Smooth muscle cell (in vitro differentiated cells): ENCODE measurements at regions not wholly inside any gene's neighbourhood (a gene's known extent, or its start where the extent isn't known, plus 50 kb on each side); places are given as distances from the start of the nearest gene placed in this dataset.

Experiments
- DNase-seq: peaks from one replicate; lab custom pipeline; 2025; ENCODE audit not compliant: unreplicated experiment; lab: John Stamatoyannopoulos, UW
- H2AFZ ChIP-seq: fragments of 200-600 bp; sonication (generic); 2 replicates; pipeline ENCODE4 v1.6.0; 2016; ENCODE audit warnings: antibody characterized with exemption, low read depth, mild to moderate bottlenecking
- H3F3A ChIP-seq: fragments of 200-600 bp; sonication (generic); 2 replicates; pipeline ENCODE4 v1.6.0; 2017; ENCODE audit warnings: antibody characterized with exemption, low read depth
- H3K27ac ChIP-seq: fragments of 200-600 bp; sonication (generic); 2 replicates; pipeline ENCODE4 v1.5.1; 2016; ENCODE audit warnings: low read depth, mild to moderate bottlenecking
- H3K27me3 ChIP-seq: fragments of 200-600 bp; sonication (generic); 2 replicates; pipeline ENCODE4 v1.6.1; 2016; ENCODE audit warnings: low read depth, mild to moderate bottlenecking
- H3K36me3 ChIP-seq: fragments of 200-600 bp; sonication (generic); 2 replicates; pipeline ENCODE4 v1.5.1; 2016; ENCODE audit warnings: low read depth
- H3K4me1 ChIP-seq: fragments of 200-600 bp; sonication (generic); 2 replicates; pipeline ENCODE4 v1.5.1; 2016; ENCODE audit warnings: low read depth
- H3K4me2 ChIP-seq: fragments of 200-600 bp; sonication (generic); 2 replicates; pipeline ENCODE4 v1.6.0; 2016; ENCODE audit warnings: mild to moderate bottlenecking
- H3K4me3 ChIP-seq: fragments of 200-600 bp; sonication (generic); 2 replicates; pipeline ENCODE4 v1.5.1; 2016; ENCODE audit warnings: mild to moderate bottlenecking
- H3K79me2 ChIP-seq: fragments of 200-600 bp; sonication (generic); 2 replicates; pipeline ENCODE4 v1.6.0; 2016; ENCODE audit warnings: low read depth, mild to moderate bottlenecking
- H3K9ac ChIP-seq: fragments of 200-600 bp; sonication (generic); 2 replicates; pipeline ENCODE4 v1.6.0; 2016; ENCODE audit warnings: low read depth
- H3K9me3 ChIP-seq: fragments of 200-600 bp; sonication (generic); replicated peaks from 2 replicates; pipeline ENCODE4 v1.5.1; 2016; ENCODE audit warnings: low read depth
- H4K20me1 ChIP-seq: fragments of 200-600 bp; sonication (generic); 2 replicates; pipeline ENCODE4 v1.6.0; 2016; ENCODE audit warnings: low read depth
- CTCF ChIP-seq: fragments of 200-600 bp; sonication (generic); IDR thresholded peaks from 2 replicates; pipeline ENCODE4 v1.5.1; 2017; ENCODE audit warnings: borderline replicate concordance, mild to moderate bottlenecking, antibody characterized with exemption; ENCODE audit not compliant: insufficient read depth, poor library complexity, severe bottlenecking
- WGBS: methylation state at CpG from one replicate; pipeline ENCODE4 v1.1.7; 2016; ENCODE audit warnings: low lambda C conversion rate; 5-methylcytosine and 5-hydroxymethylcytosine counted together

GRCh38 chr21:31530897-31531705 lies 128.4 kb upstream of the SOD1 start:
- Histone ChIP-seq H3K27me3 (no peaks in the 10 kb centered on the region), H3K9ac (no peak overlapping the region), H3K4me2 (no peak overlapping the region), H3F3A (no peaks in the 10 kb centered on the region), H3K79me2 (no peaks in the 10 kb centered on the region), H3K9me3 (no peaks in the 10 kb centered on the region), H2AFZ (peak overlapping the region; percentile 12), H3K4me3 (no peak overlapping the region), H3K4me1 (peaks cover 9% of the 10 kb centered on the region), H3K27ac (no peak overlapping the region), H4K20me1 (no peaks in the 10 kb centered on the region), H3K36me3 (no peaks in the 10 kb centered on the region)
- TF ChIP-seq CTCF, result no peak
- no peak for DNase-seq
- WGBS, result 78% methylated on average over 10 of the region's 10 CpGs

GRCh38 chr21:31530364-31530763 lies 129.1 kb upstream of the SOD1 start:
- 86% methylated on average over 9 of the region's 9 CpGs for WGBS

GRCh38 chr21:31529406-31529805 lies 130.1 kb upstream of the SOD1 start:
- H4K20me1 ChIP-seq, result no peaks in the 10 kb centered on the region
- H2AFZ ChIP-seq, result no peak overlapping the region
- no peak for TF ChIP-seq CTCF
- H3K79me2 ChIP-seq, result no peaks in the 10 kb centered on the region
- no peak overlapping the region for H3K9ac ChIP-seq
- no peak overlapping the region for H3K27ac ChIP-seq
- no peaks in the 10 kb centered on the region for H3K27me3 ChIP-seq
- DNase-seq, result no peak
- H3K36me3 ChIP-seq, result no peaks in the 10 kb centered on the region
- peaks cover 10% of the 10 kb centered on the region for H3K4me1 ChIP-seq
- 43% methylated on average over 1 of the region's 1 CpG for WGBS
- no peaks in the 10 kb centered on the region for H3F3A ChIP-seq
- H3K4me3 ChIP-seq, result no peak overlapping the region
- no peak overlapping the region for H3K4me2 ChIP-seq
- no peaks in the 10 kb centered on the region for H3K9me3 ChIP-seq

More at GRCh38 chr21:31530364-31530763, 129.1 kb upstream of the SOD1 start:
- no peak overlapping the region for H3K4me3 ChIP-seq
- no peaks in the 10 kb centered on the region for H3K36me3 ChIP-seq
- H3K4me2 ChIP-seq, result no peak overlapping the region
- no peaks in the 10 kb centered on the region for H4K20me1 ChIP-seq
- no peak overlapping the region for H3K9ac ChIP-seq
- no peak overlapping the region for H3K27ac ChIP-seq
- no peaks in the 10 kb centered on the region for H3K79me2 ChIP-seq
- no peak for DNase-seq
- H3K9me3 ChIP-seq, result no peaks in the 10 kb centered on the region
- H3K4me1 ChIP-seq, result peaks cover 9% of the 10 kb centered on the region
- no peaks in the 10 kb centered on the region for H3K27me3 ChIP-seq
- no peaks in the 10 kb centered on the region for H3F3A ChIP-seq
- TF ChIP-seq CTCF, result no peak
- H2AFZ ChIP-seq, result no peak overlapping the region

GRCh38 chr21:31526040-31526439 lies 133.5 kb upstream of the SOD1 start:
- Histone ChIP-seq H4K20me1 (no peaks in the 10 kb centered on the region), H3K27ac (no peak overlapping the region), H3F3A (no peaks in the 10 kb centered on the region), H2AFZ (no peak overlapping the region), H3K4me2 (no peak overlapping the region), H3K9me3 (no peaks in the 10 kb centered on the region), H3K4me1 (peaks cover 4% of the 10 kb centered on the region), H3K79me2 (no peaks in the 10 kb centered on the region), H3K27me3 (no peaks in the 10 kb centered on the region), H3K9ac (no peak overlapping the region), H3K4me3 (no peak overlapping the region), H3K36me3 (no peaks in the 10 kb centered on the region)
- DNase-seq, result no peak
- no peak for TF ChIP-seq CTCF
- WGBS, result 20% methylated on average over 4 of the region's 4 CpGs
